NCI-H187 treated with DMSO at 0.1 percent for 48 hours (cell line): ENCODE measurements at regions not wholly inside any gene's neighbourhood (a gene's known extent, or its start where the extent isn't known, plus 50 kb on each side); places are given as distances from the start of the nearest gene placed in this dataset.
A peak's percentile ranks its signal among the peaks of the same experiment; 100 is the strongest.
"Not testable (repeated sequence)": the region's sequence is repeated elsewhere in the genome, so short reads cannot be mapped to it uniquely, and the experiment has no call there.

ENCODE experiments used
- DNase-seq: peaks from one replicate; lab custom pipeline; 2025; lab: John Stamatoyannopoulos, UW

DNA sequence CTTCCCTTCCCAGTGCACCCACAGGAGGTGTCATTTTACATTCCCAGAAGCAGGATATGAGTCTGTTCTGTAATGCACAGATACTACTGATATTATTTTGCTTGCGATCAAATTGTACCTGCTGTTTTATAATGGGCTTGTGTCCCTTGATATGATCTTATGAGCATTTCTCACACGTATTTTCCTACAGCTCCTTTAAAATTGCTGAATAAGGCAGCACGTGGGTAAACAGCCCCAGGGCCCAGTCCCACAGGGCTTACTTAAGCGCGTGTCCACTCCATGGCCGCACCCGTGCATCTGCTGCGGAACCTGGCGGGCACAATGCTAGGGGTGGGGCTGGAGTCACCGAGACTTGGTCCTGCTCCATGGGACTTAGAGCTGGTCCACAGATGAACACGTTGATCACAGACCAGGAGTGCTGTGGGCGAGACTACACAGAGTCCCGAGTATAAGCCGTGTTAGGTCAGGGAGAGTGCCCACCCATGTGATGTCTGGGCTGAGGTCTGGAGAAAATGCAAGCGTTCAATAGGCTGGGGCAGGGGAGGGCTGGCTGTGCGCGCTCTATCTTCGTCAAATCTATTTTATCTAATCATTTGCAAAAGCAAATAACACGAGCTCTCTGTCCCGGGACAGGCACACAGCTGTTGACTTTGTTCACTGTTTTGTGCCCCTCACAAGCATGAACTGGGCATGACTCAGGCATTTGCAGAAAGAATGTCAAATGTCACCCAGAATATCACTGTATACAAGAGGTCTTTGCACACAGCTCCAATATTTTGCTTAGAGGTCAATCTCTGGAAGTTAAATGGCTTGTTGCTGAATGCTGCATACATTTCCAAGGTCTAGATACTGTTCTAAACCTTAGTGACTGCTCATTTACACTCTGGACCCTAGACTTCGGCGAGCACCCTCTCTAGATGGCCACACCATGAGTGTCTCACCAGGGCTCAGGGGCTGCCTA, 119.3 kb downstream of the CRYAA start:
- DNase-seq: no peak

DNA sequence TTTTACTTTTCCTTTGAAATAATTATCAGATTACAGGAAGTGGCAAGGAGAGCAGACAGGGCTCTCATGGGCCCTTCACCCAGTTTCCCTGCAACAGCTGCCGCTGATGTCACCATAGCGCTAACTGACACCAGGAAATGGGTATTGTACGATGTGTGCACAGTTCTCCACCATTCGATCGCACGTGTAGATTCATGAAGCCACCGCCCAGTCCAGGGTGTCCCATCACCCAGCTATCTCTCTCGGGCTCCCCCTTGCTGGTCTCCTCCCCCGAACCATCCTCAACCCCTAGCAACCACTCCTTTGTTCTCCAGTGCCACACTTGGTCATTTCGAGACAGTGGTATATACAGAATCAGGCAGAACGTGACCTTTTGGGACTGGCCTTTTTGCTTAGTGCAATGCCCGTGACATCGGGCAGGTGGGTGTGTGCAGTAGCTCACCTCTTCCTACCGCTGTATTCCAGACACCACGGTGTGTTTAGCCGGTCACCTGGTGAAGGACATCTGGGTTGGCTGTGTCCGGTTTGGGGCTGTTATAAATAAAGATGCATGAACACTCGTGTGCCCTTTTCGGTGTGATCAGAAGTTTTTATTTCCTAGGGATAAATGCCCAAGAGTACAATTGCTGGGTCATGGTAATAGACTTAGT, 118.4 kb downstream of the CRYAA start:
- peak; percentile 11 for DNase-seq

DNA sequence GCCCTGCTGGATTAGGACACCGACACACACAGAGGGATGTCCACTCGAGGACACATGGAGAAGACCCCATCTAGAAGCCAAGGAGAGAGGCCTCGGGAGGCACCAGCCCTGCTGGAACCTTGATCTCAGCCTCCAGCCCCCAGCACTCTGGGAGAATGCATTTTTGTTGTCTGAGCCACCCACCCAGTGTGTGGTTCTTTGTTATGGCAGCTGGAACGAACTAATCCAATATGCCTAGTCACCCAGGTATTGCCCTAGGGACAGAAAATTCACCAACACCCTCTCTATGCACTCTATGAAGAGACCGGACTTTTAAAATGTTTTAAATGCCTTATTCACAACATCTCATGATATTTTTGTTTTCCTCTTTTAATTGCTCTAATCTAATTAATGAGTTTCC, 117.4 kb downstream of the CRYAA start:
- DNase-seq: no peak

DNA sequence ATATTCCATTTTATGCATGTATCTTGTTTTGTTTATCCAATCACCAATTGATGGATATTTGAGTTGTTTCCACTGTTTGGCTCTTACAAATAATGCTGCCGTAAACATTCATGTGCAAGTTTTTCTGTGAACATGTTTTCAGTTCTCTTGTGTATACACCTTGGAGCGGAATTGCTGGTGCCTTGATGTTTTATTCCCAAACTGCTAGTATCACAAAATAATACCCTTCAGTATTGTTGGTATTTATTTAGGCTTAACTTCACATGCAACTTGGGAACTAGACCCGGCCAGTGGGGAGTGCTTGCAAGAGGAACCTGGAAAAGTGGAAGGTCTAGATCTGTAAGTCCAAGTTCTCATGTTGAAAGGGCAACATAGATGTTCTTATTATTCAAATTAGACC, 115.9 kb downstream of the CRYAA start:
- no peak for DNase-seq

DNA sequence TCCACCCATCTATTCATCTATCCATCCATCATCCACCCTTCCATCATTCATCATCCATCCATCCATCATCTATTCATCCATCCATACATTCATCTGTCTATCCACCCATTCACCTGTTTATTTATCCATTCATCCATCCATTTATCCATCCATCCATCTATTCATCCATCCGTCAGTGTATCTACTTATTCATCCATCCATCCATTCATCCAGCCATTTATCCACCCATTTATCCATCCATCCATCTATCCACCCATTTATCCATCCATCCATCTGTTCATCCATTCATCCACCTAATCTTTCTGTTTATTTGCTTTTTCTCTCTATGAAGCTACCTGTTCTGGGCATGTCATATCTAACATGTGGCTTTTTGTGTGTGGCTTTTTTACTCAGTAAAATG, 115.4 kb downstream of the CRYAA start:
- no peak for DNase-seq

DNA sequence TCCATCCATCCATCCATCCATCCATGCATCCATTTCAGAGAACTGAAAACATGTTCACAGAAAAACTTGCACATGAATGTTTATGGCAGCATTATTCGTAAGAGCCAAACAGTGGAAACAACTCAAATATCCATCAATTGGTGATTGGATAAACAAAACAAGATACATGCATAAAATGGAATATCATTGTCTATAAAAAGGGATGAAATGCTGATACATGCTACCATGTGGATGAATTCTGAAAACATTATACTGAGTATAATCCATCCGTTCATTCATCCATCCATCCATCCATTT, 115.1 kb downstream of the CRYAA start:
- DNase-seq: not testable (repeated sequence)

DNA sequence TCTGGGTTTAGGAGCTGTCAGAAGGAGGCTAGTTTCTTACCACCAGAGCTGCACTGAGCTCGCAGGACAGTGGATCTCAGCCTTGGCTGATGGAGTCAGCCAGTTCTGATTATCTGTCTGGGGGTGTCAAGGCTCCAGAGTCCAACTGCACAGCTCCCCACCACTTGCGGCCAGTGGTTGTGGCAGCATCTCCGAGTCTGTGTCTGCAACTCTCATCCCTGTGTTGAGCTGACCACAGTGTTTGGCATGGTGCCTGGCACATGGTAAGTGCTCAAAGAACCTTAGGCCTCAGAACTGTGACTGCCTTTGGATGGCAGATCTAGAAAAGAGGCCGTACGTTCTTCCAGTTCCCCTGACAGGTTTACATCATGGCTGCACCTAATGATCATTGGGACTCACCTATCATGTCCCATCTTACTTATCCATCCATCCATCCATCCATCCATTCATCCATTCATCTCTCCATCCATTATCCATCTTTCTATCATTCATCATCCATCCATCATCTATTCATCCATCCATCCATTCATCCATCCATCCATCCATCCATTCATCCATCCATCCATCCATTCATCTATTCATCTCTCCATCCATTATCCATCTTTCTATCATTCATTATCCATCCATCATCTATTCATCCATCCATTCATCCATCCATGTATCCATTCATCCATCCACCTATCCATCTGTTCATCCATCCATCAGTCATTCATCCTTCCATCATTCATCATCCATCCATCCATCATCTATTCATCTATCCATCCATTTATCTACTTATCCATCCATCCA, 114.5 kb downstream of the CRYAA start:
- DNase-seq: no peak

DNA sequence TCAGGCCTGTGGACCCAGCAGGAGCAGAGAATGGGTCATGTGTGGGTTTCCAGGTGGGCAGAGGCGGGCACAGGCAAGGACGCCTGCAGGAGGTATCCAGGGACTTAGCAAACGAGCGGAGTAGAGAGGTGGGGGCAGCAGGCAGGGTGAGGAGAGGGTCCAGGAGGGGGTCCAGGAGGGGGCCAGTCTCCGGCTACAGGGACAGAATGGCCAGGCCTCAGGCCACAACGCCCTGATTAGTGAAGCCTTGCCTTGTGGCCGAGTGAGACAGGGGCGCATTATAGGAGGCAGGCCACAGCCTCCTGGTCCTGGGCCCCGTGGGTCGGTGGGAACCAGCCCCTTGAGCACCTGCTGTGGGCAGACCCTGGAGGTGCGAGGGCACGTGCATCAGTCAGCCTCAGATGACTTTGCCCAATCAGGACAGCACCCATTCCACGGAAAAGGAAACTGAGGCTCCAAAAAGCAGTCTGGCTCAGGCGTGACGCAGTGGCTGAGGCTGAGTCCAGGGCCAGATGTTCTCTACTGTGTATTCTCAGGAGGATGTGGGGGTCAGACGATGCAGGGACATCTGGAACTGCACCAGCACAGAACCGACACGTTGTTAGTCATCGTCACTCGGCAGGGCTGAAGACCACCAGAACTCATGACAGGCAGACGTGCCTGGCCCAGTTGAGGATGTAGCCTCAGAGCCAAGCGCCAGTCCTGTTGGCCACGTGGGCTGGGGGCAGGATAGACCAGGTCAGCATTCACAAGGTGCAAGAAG, 113.7 kb downstream of the CRYAA start:
- no peak for DNase-seq

DNA sequence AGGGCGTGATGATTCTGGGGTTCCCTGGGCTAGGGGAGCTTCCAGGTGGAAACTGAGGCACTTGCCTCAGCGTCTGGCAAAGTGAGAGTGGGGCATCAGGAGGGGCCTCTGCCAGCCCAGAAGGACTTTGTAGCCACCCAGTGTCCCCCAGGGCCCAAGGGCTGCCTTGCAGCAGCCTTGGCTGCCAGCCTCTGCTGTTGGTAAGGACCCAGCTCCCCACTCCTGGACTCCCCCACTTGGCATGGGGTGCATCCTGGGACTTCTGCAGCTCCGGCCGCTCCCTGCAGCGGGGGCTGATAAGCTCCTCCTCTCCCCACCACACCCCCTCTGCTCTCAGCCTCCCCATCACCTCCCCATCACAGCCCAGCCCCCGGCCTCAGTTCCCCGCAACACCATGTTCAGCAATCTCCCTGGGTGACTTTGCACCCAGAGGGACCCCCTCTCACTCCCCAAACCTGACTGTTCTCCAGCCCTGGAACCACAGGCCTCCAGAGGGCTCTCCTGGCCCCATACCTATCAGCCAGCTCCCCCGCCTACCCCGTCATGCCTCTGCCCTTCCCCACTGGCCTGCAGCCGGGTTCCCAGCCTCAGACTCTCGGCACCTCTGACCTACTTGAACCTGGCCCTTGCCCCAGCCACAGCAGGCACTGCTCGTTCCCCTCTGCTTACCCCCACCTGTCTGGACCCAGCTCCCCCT, 113.0 kb downstream of the CRYAA start:
- no peak for DNase-seq

DNA sequence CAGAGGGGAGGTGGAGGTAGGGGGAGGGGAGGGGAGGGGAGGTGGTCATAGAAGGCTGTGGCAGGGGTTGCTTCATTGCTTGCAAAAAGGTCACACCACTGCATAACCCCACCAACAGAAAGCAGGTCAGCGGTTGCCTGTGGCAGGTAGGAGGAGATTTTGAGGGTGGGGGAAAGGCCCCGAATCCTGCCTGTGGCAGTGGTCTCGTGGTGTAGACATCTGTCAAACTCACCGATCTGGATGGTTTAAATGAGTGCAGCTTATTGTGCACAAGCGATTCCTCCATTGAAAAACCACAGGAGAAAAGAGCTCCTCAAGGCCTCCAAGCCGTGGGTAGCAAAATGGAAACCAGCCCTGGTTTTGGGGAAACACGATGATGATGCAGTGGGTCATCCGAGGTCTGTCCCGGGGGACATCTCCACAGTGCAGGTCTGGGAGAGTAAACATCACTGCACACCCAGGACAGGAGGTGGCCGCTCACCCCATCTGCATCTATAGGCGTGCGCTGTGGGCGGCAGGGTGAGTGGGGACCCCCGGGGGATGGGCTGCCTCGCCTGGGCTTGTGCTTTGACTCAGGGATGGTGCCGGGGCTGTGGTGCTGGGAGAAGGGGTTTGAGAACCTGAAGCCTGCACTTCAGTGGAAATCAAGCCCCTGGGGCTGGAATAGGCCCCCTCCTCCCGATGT, 112.3 kb downstream of the CRYAA start:
- no peak for DNase-seq

DNA sequence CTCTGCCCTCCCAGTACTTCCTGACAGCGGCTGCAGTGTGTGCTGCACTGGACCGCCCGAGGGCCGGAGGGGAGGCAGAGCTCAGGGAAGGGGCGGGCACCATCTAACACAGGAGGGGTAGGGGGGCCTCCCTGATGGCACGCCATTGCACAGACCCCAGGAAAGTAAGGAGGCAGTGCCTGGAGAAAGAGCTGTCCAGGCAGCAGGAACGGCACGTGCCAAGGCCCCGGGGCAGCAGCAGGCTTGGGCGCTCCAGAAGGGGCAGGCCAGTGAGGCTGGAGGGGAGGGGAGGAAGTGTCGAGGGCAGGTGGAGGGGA, 110.7 kb downstream of the CRYAA start:
- no peak for DNase-seq

DNA sequence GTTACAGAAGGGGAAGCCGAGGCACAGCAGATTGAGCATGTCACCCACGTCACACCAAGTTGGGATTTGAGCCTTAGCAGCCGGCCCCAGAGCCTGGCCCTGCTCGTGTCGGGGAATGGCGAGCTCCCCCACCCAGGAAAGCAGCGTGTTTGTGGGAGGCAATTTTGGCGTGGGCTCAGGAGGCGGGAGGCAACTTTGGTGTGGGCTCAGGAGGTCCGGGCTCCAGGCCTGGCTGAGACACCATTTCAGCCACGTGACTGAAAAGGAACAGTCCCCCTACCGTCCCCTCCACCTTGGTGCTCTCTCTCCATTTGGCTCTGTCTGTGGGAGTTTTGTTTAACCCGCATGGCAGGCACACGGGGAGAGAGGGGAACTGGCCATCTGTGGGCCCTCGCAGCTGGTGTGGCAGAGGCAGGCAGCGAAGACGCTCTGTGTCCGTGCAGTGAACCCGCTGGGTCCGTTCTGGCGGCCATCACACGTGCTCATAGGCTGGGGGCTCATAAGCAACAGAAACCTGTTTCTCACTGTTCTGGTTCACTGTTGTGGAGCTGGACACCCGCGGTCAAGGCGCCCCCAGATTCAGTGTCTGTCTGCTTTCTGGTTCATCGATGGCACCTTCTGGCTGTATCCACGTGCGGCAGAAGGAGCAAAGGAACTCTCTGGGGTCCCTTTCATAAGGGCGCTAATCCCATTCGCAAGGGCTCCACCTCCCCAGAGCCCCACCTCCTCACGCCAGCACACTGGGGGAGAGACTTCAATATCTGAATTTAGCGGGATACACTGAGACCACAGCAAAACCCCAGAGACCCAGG, 110.2 kb downstream of the CRYAA start:
- DNase-seq: no peak

DNA sequence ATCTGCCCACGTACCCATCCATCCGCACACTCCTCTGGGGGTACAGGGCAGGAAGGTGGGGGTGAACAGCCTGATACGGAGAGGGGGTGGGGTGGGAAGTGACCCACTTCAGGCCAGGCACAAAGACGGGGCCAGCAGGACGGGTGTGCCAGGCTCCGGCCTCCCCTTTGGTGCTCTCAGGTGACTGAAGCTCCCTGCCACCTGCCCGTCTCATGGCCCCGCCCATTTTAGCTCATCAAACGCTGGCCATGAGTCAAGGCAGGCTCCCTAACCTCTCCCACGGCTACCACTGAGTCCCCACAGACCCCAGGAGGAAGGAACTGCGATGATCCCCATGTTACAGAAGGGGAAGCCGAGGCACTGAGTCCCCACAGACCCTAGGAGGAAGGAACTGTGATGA, 109.6 kb downstream of the CRYAA start:
- no peak for DNase-seq

DNA sequence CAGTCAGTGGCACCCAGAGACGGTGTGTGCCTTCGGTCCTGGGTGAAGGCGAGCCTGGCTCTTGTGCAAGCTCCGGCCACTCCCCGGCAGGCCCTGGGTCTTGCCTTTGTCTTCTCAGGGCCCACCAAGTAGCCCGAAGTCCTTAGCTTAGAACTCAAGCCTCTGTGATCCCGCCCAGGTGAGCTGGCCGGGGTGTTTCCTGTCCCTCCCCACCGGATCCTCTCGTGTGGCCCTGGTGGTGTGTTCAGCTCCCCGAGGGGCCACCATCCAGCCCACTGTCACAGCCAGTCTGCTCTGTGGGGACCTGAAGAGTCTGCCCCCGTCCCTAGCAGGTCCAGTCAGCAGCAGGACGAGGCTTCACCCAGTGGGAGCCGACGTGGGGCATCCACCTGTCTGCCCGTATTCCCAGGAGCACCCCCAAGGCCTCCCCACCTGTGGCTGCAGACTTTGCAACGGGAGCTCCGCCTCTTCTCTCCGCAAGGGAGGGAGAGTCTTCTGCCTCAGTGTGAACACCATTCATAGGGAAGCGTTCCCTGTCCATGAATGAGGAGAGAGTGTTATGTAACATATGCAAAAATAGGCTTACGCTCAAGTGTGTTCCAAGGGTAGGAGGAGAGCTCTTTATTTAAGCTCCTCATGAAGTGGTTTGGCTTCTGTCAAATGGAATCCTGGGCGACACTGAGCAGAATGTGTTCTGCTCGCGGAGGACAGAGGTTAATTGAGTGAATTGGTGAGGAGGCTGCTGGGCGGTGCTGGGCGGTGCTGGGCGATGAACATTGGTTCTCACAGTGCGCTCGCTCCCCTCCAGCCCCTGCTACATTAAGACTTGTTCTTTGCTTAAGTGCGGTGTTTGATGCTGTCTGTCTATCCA, 108.9 kb downstream of the CRYAA start:
- DNase-seq: no peak

DNA sequence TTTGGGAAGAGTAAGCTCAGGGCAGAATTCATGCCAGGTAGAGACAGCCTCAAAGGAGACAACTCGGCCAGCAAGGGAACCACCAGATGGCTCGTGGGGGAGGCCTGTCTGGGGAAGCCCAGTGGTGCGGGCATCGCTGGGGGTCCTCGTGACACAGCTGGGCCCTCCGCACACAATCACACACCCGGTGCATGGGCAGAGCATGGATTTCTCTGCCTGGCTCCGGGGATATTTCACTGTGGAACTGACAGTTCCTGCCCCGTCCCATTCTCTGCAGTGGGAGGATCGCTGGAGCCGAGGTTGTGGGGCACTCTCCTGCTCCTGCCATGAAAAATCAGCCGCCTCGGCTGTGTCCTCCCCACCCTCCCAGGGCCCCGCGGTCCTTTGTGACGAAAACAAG, 108.0 kb downstream of the CRYAA start:
- DNase-seq: no peak

DNA sequence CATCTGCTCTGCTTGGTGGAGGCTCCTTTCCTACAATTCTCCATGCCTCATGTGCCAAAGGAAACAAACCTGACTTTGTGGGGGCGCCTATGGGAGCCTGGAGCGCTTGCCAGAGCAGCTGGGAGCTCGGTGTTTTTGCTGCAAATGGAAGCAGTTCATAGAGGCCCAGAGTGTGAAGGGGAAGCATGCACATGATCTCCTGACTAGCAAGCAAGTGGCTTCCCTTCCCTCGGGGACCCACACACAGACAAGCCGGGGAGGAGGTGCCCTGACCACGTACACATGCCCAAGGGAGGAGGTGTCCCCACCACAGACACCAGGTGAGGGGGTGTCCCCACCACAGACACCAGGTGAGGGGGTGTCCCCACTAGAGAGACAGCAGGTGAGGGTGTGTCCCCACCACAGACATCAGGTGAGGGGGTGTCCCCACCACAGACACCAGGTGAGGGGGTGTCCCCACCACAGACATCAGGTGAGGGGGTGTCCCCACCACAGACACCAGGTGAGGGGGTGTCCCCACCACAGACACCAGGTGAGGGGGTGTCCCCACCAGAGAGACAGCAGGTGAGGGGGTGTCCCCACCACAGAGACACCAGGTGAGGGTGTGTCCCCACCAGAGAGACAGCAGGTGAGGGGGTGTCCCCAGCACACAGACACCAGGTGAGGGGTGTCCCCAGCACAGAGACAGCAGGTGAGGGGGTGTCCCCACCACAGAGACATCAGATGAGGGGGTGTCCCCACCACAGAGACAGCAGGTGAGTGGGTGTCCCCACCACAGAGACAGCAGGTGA, 106.8 kb downstream of the CRYAA start:
- no peak for DNase-seq

DNA sequence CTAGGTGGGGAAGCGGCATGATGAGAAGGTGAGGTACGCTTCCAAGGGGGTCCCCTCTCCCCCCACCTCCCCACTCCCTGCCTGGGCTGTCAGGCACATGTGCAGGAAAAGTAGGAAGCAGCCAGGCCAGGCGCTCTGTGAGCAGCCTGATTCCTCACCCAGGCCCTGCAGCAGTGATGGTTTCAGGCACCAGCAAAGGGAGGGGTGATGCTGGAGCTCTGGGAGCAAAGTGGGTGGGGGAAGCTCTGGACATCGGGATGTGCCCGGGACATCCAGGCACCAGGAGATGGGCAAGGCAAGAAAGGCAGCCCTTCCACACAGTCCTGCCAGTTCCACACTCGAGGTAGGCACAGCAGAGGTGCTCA, 106.1 kb downstream of the CRYAA start:
- DNase-seq: no peak
